Peyer's patch (tissue), 4 donors: ENCODE measurements at regions not wholly inside any gene's neighbourhood (a gene's known extent, or its start where the extent isn't known, plus 50 kb on each side); places are given as distances from the start of the nearest gene placed in this dataset.

Experiments
- CTCF ChIP-seq, 6 experiments: fragments of 450-650 bp in 4 of 6; fragments of 200-600 bp in 2 of 6; sonication (generic) in 1 of 6; IDR thresholded peaks; one replicate each; pipeline ENCODE4 v1.5.1; 2017 to 2019; ENCODE audit warnings: antibody characterized with exemption in 6 of 6, mild to moderate bottlenecking in 3 of 6, moderate library complexity in 1 of 6
- POLR2A ChIP-seq, 2 donors: fragments of 450-650 bp; IDR thresholded peaks; one replicate each; pipeline ENCODE4 v1.5.1; 2017; ENCODE audit warnings: antibody characterized with exemption in 2 of 2, mild to moderate bottlenecking in 2 of 2, moderate library complexity in 2 of 2

GRCh38 chr6:11944111-11944510 is 68.0 kb upstream of the HIVEP1 start:
- TF ChIP-seq POLR2A (IDR thresholded peaks at IDR 0.05): no peak
- no peak for TF ChIP-seq CTCF (IDR thresholded peaks at IDR 0.05)
